SIG-M5 treated with dmso at 0.1 percent for 504 hours (cell line): ENCODE measurements at regions not wholly inside any gene's neighbourhood (a gene's known extent, or its start where the extent isn't known, plus 50 kb on each side); places are given as distances from the start of the nearest gene placed in this dataset.

ENCODE experiments used
- DNase-seq: peaks from one replicate; lab custom pipeline; 2025; ENCODE audit not compliant: unreplicated experiment; lab: John Stamatoyannopoulos, UW

DNA sequence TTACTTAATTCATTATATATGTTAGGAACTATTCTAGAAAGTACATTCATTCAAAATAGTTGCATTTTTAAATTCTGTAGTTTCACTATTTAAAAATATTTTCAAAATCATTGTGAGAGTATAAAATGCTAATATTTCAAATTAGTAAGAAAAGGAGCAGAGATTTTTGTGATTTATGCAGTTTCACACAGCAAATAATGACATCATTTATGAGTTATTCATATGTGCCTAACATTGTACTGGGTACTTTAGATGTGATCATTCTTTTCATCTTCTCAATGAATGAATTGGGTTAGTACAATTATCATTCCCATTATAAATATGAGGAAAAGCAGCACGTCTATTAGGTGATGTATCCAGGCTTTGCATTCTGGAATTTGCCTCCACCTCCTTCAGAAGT is 1451.0 kb upstream of the IGFBP7 start:
- DNase-seq: no peak

- peak; percentile 29 for DNase-seq
These were observed 1450.6 kb upstream of the IGFBP7 start for GRCh38 chr4:58560736-58561135.

GRCh38 chr4:58553679-58554078 is 1443.5 kb upstream of the IGFBP7 start:
- no peak for DNase-seq

- no peak for DNase-seq
These were observed 1442.8 kb upstream of the IGFBP7 start for GRCh38 chr4:58553031-58553430.

DNA sequence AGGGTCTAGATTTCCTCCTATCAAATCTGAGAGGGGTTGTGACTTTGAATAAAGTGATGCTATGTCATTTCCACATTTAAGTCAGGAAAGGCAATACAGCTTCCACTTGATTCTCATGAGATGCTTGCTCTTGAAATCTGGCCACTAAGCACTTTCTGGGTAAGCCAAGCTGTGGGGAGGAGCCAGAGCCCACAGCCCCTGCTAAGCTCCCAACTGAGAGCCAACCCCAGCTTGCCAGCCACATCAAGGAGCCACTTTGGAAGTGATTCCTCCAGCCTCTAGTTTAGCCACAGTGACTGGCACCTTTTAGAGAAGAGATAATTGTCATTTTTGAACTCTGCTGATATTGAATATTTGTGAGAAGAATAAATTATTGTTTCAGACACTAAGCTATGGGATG is 1441.5 kb upstream of the IGFBP7 start:
- DNase-seq: no peak

DNA sequence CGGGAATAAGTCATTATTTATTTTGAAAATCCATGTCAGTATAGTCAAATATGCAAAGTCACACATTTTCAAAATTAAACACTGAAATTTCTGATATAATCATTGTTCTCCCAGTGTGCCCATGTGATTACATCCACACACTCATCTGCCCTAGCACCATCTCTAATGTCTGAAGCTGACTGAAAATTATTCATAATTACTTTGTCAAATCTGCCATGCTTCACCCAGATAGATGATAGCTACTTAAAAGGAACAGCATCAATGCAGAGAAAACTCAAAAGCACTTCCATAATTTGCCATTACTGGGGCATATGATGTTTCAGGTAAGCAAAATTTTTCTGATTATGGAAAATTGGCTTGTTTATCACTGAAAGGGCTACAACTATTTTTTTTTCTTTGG is 1433.3 kb upstream of the IGFBP7 start:
- no peak for DNase-seq

DNA sequence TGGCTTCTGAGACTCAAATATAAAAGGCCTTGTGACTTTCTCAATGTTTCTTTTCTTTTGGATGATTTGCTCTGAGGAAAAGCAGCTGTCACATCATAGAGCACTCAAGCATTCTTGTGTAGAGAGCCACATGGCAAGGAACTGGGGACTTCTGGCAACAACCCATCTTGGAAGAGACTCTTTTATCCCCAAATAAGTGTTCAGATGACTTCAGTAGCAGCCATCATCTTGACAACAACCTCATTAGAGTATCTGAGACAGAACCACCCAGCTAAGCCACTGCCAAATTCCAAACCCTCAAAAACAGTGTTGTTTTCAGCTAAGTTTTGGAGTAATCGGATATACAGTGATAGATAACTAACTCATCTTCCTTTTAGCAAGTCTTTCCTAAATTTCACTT is 1431.7 kb upstream of the IGFBP7 start:
- DNase-seq: no peak

DNA sequence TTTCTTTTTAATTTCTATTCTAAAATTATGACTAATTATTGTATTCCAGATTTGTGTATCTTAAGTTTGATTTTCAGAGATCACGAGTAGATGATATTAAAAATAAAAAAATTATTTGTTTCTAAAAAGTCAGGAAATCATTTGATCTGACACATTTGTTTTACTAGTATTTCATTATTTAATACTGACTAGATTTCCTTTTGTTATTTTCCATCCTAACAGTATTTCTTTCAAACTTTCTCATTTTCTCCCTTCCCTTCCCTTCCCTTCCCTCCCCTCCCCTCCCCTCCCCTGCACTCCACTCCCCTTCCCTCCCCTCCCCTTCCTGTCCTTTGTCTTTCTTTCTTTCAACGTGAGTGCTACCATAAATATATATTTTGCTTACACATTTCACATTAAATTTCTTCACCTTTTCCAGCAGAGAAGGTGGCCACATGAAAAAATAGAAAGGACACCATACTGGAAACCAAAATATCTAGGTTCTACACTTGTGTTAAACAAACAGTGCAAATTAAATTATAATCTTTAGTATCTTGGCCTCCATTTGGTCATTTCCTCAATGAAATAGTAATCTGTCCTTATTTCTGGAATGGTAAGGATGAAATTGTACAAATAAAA is 1412.7 kb upstream of the IGFBP7 start:
- DNase-seq: no peak

- DNase-seq: no peak
These were observed 1405.0 kb upstream of the IGFBP7 start for GRCh38 chr4:58515226-58515625.

- DNase-seq: no peak
These were observed 1404.1 kb upstream of the IGFBP7 start for GRCh38 chr4:58514299-58514698.

- no peak for DNase-seq
These were observed 1400.5 kb upstream of the IGFBP7 start for GRCh38 chr4:58510652-58511051.

DNA sequence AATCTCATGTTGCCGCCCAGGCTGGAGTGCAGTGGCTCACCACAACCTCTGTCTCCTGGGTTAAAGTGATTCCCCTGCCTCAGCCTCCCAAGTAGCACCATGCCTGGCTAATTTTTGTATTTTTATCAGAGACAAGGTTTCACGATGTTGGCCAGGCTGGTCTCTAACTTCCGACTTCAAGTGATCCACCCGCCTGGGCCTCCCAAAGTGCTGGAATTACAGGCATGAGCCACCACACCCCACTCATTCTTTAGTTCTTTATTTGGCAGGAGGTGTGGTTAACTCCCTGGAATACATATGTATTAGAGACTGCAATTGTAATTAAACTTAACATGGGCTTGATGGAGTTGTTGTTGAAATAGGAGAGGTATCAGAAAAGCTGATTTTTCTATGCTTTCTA is 1396.9 kb upstream of the IGFBP7 start:
- no peak for DNase-seq

DNA sequence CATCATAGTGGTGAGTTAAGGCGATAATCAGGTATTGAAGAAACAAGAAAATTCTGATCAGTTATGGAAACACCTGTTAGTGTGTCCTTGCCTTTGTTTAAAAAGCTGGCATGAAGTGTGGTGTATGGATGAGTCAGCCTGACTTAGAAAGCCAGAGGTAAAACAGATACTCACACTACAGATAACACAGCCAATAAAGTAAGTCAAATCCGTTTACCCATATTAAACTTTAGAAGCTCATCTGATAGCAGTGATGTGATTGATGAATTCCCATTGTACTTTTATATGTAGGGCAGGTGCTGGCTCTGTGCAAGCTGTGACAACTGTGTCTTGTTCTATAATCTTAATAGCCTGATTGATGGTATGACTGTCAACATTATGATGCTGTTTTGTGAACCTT is 1392.7 kb upstream of the IGFBP7 start:
- no peak for DNase-seq

GRCh38 chr4:58499182-58499581 is 1389.0 kb upstream of the IGFBP7 start:
- DNase-seq: no peak

- DNase-seq: no peak
These were observed 1381.4 kb upstream of the IGFBP7 start for GRCh38 chr4:58491620-58492019.

- no peak for DNase-seq
These were observed 1367.8 kb upstream of the IGFBP7 start for GRCh38 chr4:58477950-58478349.

- no peak for DNase-seq
These were observed 1367.3 kb upstream of the IGFBP7 start for GRCh38 chr4:58477513-58477912.

DNA sequence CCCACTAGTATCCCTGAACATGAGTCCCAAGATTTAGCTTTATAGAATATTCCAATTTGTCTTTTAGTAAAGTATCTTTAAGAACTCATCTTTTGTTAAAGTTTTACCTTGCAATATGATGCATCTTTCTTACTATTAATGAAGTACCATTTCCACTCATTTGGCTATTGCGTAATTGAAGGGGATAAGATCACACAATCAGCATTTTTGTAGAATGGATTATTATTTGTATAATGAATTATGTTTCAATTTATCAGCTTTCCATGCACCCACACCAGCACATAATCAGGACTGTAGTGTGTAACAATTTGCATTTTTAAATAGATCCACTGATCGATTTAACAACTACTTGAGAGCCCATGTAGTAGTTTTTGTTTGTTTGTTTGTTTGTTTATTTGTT is 1364.9 kb upstream of the IGFBP7 start:
- no peak for DNase-seq

DNA sequence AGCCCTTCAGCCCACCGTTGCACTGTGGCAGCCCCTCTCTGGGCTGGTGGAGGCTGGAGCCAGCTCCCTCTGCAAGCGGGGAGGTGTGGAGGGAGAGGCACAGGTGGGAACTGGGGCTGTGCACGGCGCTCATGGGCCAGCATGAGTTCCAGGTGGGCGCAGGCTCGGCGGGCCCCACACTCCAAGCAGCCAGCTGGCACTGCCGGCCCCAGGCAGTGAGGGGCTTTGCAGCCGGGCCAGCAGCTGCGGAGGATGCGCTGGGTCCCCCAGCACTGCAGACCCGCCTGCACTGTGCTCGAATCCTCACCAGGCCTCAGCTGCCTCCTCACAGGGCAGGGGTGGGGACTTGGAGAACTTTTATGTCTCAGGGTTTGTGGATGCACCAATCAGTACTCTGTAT is 1354.8 kb upstream of the IGFBP7 start:
- DNase-seq: no peak

DNA sequence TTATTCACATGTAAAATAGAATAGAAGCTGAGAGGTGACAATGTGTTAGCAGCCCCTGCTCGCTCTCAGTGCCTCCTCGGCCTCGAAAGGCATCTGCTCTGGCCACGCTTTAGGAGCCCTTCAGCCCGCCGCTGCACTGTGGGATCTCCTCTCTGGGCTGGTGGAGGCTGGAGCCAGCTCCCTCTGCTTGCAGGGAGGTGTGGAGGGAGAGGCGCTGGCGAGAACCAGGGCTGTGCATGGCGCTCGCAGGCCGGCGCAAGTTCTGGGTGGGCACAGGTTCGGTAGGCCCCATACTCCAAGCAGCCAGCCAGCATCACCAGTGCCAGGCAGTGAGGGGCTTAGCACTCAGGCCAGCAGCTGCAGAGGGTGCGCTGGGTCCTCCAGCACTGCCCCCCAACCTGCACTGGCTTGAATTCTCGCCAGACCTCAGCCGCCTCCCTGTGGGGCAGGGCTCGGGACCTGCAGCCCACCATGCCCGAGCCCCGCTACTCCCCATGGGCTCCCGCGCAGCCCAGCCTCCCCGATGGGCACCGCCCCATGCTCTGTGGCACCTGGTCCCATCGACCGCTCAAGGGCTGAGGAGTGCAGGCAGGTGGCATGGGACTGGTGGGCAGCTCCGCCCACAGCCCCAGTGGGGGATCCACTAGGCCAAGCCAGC is 1346.7 kb upstream of the IGFBP7 start:
- no peak for DNase-seq

GRCh38 chr4:58453956-58454355 is 1343.8 kb upstream of the IGFBP7 start:
- no peak for DNase-seq

DNA sequence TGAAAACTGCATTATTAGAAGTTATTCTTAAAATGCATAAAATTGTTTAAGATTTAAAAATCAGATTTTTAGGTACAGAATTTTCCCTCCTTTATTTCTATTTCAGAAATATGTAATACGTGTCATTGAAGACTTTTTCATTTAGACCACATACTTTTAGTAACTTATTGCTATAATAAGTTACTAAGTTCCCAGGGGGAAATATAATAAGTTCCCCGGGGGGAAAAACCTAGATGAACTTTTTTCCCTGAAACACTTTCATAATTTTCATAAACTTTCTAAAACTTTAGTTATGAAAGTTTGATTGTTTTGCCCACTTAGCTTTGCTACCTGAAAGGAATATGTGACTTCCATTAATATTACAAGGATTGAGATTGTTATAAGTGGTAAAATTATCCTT is 1341.5 kb upstream of the IGFBP7 start:
- no peak for DNase-seq

GRCh38 chr4:58435871-58436270 is 1325.7 kb upstream of the IGFBP7 start:
- no peak for DNase-seq
